Stimulated activated CD4-positive, alpha-beta T cell treated with anti-CD3 and anti-CD28 coated beads, Interleukin-15, amount 100 ng/mL, for 24 hours (primary cell): ENCODE measurements at regions not wholly inside any gene's neighbourhood (a gene's known extent, or its start where the extent isn't known, plus 50 kb on each side); places are given as distances from the start of the nearest gene placed in this dataset.
A peak's percentile ranks its signal among the peaks of the same experiment; 100 is the strongest.
"Not testable (repeated sequence)": the region's sequence is repeated elsewhere in the genome, so short reads cannot be mapped to it uniquely, and the experiment has no call there.

Source experiments
- DNase-seq: peaks from one replicate; pipeline ENCODE4 v3.0.0-alpha.2; 2020

- no peak for DNase-seq
Measured at GRCh38 chr10:42351745-42352144, 286.6 kb downstream of the ZNF33B start.

GRCh38 chr10:42336593-42337337, 301.6 kb downstream of the ZNF33B start:
- DNase-seq = not testable (repeated sequence)

GRCh38 chr10:42335653-42336296, 302.6 kb downstream of the ZNF33B start:
- not testable (repeated sequence) for DNase-seq

DNA sequence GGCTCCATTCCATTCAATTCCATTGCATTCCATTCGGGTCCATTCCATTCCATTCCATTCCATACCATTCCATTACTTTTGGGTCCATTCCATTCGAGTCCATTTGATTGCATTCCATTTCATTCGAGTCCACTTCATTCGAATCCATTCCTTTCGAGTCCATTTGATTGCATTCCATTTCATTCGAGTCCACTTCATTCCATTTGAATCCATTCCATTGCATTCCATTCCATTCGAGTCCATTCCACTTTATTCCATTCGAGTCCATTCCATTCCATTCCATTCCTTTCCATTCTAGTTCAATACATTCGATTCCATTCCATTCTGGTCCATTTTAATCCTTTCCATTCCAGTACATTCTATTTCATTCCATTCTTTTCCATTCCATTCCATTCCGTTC, 334.0 kb downstream of the ZNF33B start:
- DNase-seq = no peak

- DNase-seq = not testable (repeated sequence)
Measured at GRCh38 chr10:42281896-42282295, 356.5 kb downstream of the ZNF33B start.

GRCh38 chr10:42269788-42270187, 368.6 kb downstream of the ZNF33B start:
- not testable (repeated sequence) for DNase-seq

GRCh38 chr10:42263259-42263658, 375.1 kb downstream of the ZNF33B start:
- DNase-seq = not testable (repeated sequence)

- DNase-seq = not testable (repeated sequence)
Measured at GRCh38 chr10:42243002-42243401, 395.4 kb downstream of the ZNF33B start.

- peak; percentile 6 for DNase-seq
Measured at GRCh38 chr10:42242135-42242805, 396.1 kb downstream of the ZNF33B start.

DNA sequence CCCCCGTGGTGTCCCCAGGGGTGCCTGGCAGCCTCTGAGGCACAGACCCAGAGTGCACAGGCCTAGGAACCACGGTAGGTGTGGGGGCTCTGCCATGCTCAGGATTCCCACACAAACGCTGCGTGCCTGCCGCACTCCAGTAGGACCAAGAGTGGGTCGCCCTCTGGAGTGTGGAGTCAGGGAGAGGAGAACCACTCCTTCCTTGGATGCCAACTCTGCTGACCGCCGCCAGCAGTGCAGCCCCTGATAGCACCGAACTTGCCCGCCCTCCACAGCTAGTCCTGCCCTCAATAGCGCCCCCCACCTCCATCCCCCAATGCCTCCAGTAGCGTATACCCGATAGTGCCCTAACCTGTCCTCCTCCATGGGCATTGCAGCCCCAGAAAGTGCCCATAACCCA, 402.0 kb downstream of the ZNF33B start:
- DNase-seq = not testable (repeated sequence)

DNA sequence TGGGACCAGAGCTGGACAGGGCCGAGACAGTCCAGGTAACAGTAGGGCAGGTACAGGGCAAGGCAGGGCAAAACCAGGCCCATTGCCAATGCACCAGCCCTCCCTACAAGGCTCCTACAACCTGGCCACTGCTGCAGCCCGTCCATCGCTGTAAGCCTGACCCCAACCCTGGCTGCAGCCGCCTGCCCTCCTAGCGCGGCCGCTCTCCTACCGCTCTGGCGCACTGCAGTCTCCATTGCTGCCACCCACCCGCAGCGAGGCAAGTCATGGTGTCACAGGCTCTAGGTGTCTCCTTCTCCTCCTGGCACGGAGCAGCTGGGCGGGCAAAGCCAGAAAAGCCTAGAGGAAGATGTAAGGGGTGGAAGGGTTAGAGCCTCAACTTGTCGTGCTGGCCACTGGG, 402.6 kb downstream of the ZNF33B start:
- DNase-seq = not testable (repeated sequence)

GRCh38 chr10:42235241-42235640, 403.1 kb downstream of the ZNF33B start:
- DNase-seq = not testable (repeated sequence)

- not testable (repeated sequence) for DNase-seq
Measured at GRCh38 chr10:42234506-42234905, 403.9 kb downstream of the ZNF33B start.

DNA sequence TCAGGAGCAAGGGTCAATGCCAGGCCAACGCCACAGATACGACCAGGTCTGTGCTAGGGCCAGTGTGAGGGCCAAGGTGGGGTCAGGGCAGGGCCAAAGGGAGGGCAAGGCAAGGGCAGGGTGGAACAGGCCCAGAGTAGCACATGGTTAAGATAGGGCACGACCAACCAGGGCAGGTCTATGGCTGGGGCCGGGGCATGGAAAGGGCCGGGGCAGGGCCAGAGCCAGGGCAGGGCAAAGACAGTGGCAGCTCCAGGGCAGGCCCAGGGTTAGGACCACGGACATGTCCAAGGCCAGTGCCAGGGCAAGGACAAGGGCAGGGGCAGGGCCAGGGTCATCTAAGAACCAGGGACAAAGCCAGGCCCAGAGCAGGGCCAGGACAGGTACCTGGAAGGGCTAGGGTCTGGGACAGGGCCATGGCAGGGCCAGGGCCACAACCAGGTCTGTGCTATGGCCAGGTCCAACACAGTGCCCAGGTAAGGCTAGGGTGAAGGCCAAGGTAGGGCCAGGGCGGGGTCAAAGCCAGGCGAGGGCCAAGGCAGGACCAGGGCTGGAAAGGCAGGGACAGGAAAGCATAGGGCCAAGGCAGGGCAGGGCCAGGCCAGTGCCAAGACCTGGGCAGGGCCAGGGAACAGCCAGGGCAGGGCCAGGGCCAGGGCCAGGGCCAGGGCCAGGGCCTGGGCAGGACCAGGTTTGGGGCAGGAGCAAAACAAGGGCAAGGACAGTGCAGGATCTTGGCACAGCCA, 404.7 kb downstream of the ZNF33B start:
- not testable (repeated sequence) for DNase-seq

- not testable (repeated sequence) for DNase-seq
Measured at GRCh38 chr10:42232955-42233354, 405.4 kb downstream of the ZNF33B start.

DNA sequence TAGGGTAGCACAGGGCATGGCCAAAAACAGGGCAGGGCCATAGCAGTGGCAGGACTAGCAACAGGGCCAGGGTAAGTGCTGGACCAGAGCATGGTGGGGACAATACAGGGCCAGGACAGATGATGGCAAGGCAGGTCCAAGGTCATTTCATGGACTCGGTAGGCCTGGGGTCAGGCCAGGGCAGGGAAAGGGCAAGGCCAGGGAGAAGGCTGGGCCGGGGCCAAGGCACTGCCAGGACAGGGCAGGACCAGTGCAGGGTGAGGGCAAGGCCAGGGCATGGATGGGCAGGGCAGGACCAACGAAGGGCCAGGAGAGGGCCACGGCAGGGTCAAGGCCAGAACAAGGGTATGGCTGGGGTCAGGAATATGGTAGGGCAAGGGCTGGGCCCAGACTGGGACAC, 407.6 kb downstream of the ZNF33B start:
- DNase-seq = not testable (repeated sequence)

- DNase-seq = not testable (repeated sequence)
Measured at GRCh38 chr10:42230115-42230514, 408.3 kb downstream of the ZNF33B start.

DNA sequence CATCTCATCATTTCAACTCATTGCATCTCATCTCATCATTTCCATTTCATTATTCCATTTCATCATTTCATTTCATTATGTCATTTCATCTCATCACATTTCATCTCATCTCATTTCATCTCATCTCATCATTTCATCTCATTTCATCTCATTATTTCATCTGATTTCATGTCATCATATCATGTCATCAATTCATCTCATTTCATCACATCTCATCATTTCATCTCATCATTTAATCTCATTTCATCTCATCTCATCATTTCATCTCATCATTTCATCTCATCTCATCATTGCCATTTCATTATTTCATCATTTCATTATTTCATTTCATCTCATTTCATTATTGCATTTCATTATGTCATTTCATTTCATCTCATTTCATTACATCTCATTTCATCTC, 410.5 kb downstream of the ZNF33B start:
- not testable (repeated sequence) for DNase-seq

DNA sequence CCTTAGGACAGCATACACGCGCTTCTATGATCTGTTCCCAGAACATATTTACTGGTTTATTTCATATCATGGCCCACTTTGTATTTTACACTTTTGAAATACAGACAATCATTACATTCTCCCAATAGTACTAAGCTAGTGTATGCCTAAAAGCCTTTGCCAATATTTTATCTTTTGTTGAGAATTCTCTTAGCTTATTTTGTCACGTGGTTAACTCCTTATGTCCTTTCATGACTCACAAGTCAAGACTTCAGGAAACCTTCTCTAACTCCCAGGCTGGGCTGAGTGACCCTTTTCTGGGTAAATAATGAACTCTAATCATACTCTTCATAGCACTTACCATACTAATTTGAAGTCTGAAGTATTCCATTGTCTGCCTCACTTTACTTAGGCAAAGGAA, 444.8 kb downstream of the ZNF33B start:
- DNase-seq = not testable (repeated sequence)

GRCh38 chr10:42192450-42192849, 445.9 kb downstream of the ZNF33B start:
- DNase-seq = peak; percentile 50

DNA sequence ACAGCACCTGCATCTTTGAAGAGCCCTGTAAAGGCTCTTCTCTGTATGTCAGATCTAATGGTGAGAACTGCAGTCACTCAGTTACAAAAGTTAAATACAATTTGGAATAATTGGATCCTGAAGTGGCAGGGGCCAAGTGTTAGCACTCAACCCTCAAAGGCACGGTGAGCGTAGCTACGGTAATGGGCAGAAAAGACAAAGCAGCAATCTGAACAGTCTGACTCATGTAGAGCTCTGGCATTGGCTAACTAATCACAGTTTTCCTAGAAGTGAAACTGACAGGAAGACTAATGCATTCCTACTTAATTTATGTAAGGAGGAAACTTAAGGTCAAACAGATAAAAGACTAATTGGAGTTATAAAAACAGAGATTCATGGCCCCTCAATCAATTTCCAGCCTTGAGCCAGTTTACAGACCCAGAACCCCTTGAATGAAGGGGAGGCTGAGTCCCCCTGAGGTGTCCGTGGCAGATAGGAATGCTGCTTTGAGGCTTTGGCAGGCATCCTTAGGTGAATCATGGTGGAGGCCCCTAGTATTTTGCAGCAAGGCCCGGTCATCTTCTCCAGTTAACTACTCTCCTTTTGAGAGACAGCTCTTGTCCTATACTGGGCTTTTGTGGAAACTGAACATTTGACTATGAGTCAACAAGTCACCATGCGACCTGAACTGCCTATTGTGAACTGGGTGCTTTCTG, 450.7 kb downstream of the ZNF33B start:
- DNase-seq = not testable (repeated sequence)
